ENCODE measurements at regions not wholly inside any gene's neighbourhood (a gene's known extent, or its start where the extent isn't known, plus 50 kb on each side); places are given as distances from the start of the nearest gene placed in this dataset.

GRCh38 chr9:95733741-95734666 lies 141.5 kb upstream of the ERCC6L2 start:
- H3K9me3 ChIP-seq (ENCODE audit: control insufficient read depth, insufficient read depth, low read length) = no peaks in the 10 kb centered on the region

GRCh38 chr9:95732802-95733688 lies 142.4 kb upstream of the ERCC6L2 start:
- Histone ChIP-seq H3K27me3 (ENCODE audit: control insufficient read depth, insufficient read depth, low read length) (no peaks in the 10 kb centered on the region), H3K36me3 (ENCODE audit: control insufficient read depth, insufficient read depth, low read length) (no peaks in the 10 kb centered on the region), H3K4me1 (ENCODE audit: control insufficient read depth, insufficient read depth, low read length) (no peaks in the 10 kb centered on the region), H3K4me3 (ENCODE audit: low read length) (no peak overlapping the region), H3K9me3 (ENCODE audit: control insufficient read depth, insufficient read depth, low read length) (no peaks in the 10 kb centered on the region), H3K27ac (ENCODE audit: low read length) (no peak overlapping the region)
- no peak for DNase-seq (ENCODE audit: low read depth, low spot score)
- WGBS (ENCODE audit: insufficient coverage, insufficient read length) = no CpG with 5 or more reads among the region's 6 CpGs

More at GRCh38 chr9:95733741-95734666, 141.5 kb upstream of the ERCC6L2 start:
- no peaks in the 10 kb centered on the region for H3K36me3 ChIP-seq (ENCODE audit: control insufficient read depth, insufficient read depth, low read length)
- no peak for DNase-seq (ENCODE audit: low read depth, low spot score)
- H3K27ac ChIP-seq (ENCODE audit: low read length) = no peak overlapping the region
- H3K27me3 ChIP-seq (ENCODE audit: control insufficient read depth, insufficient read depth, low read length) = no peaks in the 10 kb centered on the region
- H3K4me3 ChIP-seq (ENCODE audit: low read length) = no peak overlapping the region
- no CpG with 5 or more reads among the region's 12 CpGs for WGBS (ENCODE audit: insufficient coverage, insufficient read length)
- no peaks in the 10 kb centered on the region for H3K4me1 ChIP-seq (ENCODE audit: control insufficient read depth, insufficient read depth, low read length)

- WGBS (ENCODE audit: insufficient coverage, insufficient read length) = no CpG with 5 or more reads among the region's 3 CpGs
- no peaks in the 10 kb centered on the region for H3K27me3 ChIP-seq (ENCODE audit: control insufficient read depth, insufficient read depth, low read length)
- DNase-seq (ENCODE audit: low read depth, low spot score) = no peak
- H3K4me1 ChIP-seq (ENCODE audit: control insufficient read depth, insufficient read depth, low read length) = no peaks in the 10 kb centered on the region
- no peaks in the 10 kb centered on the region for H3K9me3 ChIP-seq (ENCODE audit: control insufficient read depth, insufficient read depth, low read length)
- no peak overlapping the region for H3K27ac ChIP-seq (ENCODE audit: low read length)
- no peak overlapping the region for H3K4me3 ChIP-seq (ENCODE audit: low read length)
- no peaks in the 10 kb centered on the region for H3K36me3 ChIP-seq (ENCODE audit: control insufficient read depth, insufficient read depth, low read length)
Measured at GRCh38 chr9:95731876-95732275, 143.6 kb upstream of the ERCC6L2 start.

GRCh38 chr9:95729669-95730368 lies 145.7 kb upstream of the ERCC6L2 start:
- no peaks in the 10 kb centered on the region for H3K27me3 ChIP-seq (ENCODE audit: control insufficient read depth, insufficient read depth, low read length)
- no peaks in the 10 kb centered on the region for H3K4me1 ChIP-seq (ENCODE audit: control insufficient read depth, insufficient read depth, low read length)
- no peak for DNase-seq (ENCODE audit: low read depth, low spot score)
- H3K36me3 ChIP-seq (ENCODE audit: control insufficient read depth, insufficient read depth, low read length) = no peaks in the 10 kb centered on the region
- WGBS (ENCODE audit: insufficient coverage, insufficient read length) = no CpG with 5 or more reads among the region's 5 CpGs
- H3K27ac ChIP-seq (ENCODE audit: low read length) = no peak overlapping the region
- H3K9me3 ChIP-seq (ENCODE audit: control insufficient read depth, insufficient read depth, low read length) = no peaks in the 10 kb centered on the region
- H3K4me3 ChIP-seq (ENCODE audit: low read length) = no peak overlapping the region

- Histone ChIP-seq H3K27ac (ENCODE audit: low read length) (no peak overlapping the region), H3K4me3 (ENCODE audit: low read length) (no peak overlapping the region), H3K27me3 (ENCODE audit: control insufficient read depth, insufficient read depth, low read length) (no peaks in the 10 kb centered on the region), H3K36me3 (ENCODE audit: control insufficient read depth, insufficient read depth, low read length) (no peaks in the 10 kb centered on the region), H3K9me3 (ENCODE audit: control insufficient read depth, insufficient read depth, low read length) (no peaks in the 10 kb centered on the region), H3K4me1 (ENCODE audit: control insufficient read depth, insufficient read depth, low read length) (no peaks in the 10 kb centered on the region)
- no CpG with 5 or more reads among the region's 34 CpGs for WGBS (ENCODE audit: insufficient coverage, insufficient read length)
- no peak for DNase-seq (ENCODE audit: low read depth, low spot score)
Measured at GRCh38 chr9:95729046-95729445, 146.4 kb upstream of the ERCC6L2 start.

DNA sequence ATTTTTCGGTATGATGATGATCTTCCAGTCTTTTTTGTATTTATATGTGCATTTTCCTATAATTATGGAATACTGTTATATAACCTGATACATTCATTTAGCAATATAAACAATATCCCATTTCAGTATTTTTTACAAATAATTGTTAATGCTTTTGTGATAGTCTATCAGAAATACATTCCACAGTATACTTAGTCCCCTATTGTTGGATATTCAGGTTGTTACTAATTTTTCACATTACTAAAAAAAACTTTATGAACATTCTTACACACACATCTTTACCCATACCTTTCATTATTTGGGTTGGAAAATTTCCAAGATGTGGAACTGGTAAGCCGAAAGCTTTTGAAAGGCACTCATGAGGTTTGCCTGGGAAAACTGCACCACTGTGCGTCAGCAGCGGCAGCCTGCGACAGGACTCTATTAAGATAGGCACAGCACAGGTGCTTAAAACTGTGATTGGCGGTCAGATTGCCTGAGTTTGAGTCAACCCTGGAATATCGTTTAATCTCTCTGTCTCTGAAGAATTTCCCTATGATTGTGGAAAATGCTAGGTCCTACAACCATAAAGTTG lies 147.5 kb upstream of the ERCC6L2 start:
- Histone ChIP-seq H3K36me3 (ENCODE audit: control insufficient read depth, insufficient read depth, low read length) (no peaks in the 10 kb centered on the region), H3K4me3 (ENCODE audit: low read length) (no peak overlapping the region), H3K4me1 (ENCODE audit: control insufficient read depth, insufficient read depth, low read length) (no peaks in the 10 kb centered on the region), H3K27ac (ENCODE audit: low read length) (no peak overlapping the region), H3K9me3 (ENCODE audit: control insufficient read depth, insufficient read depth, low read length) (no peaks in the 10 kb centered on the region), H3K27me3 (ENCODE audit: control insufficient read depth, insufficient read depth, low read length) (no peaks in the 10 kb centered on the region)
- WGBS (ENCODE audit: insufficient coverage, insufficient read length) = no CpG with 5 or more reads among the region's 7 CpGs
- DNase-seq (ENCODE audit: low read depth, low spot score) = no peak

DNA sequence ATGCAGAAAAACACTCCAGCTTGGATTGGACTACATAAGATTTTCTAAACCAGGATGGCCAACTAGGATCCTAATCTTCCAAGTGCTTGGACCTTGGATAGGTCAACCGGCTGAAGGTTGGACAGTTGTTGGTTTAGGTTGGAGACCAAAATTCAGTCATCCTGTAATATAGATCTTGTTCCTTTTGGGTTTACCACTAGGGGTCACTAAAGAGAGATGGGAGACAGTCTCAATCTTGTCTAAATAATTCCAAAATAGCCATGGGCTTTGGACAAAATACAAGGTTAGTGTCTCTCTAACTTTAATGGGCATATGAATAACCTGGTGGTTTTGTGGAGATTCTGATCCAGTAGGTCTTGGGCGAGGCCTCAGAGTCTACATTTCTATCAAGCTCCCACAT lies 148.7 kb upstream of the ERCC6L2 start:
- no peaks in the 10 kb centered on the region for H3K4me1 ChIP-seq (ENCODE audit: control insufficient read depth, insufficient read depth, low read length)
- H3K9me3 ChIP-seq (ENCODE audit: control insufficient read depth, insufficient read depth, low read length) = no peaks in the 10 kb centered on the region
- no peaks in the 10 kb centered on the region for H3K36me3 ChIP-seq (ENCODE audit: control insufficient read depth, insufficient read depth, low read length)
- no peak for DNase-seq (ENCODE audit: low read depth, low spot score)
- no peak overlapping the region for H3K4me3 ChIP-seq (ENCODE audit: low read length)
- WGBS (ENCODE audit: insufficient coverage, insufficient read length) = no CpG with 5 or more reads among the region's 2 CpGs
- no peaks in the 10 kb centered on the region for H3K27me3 ChIP-seq (ENCODE audit: control insufficient read depth, insufficient read depth, low read length)
- H3K27ac ChIP-seq (ENCODE audit: low read length) = no peak overlapping the region

DNA sequence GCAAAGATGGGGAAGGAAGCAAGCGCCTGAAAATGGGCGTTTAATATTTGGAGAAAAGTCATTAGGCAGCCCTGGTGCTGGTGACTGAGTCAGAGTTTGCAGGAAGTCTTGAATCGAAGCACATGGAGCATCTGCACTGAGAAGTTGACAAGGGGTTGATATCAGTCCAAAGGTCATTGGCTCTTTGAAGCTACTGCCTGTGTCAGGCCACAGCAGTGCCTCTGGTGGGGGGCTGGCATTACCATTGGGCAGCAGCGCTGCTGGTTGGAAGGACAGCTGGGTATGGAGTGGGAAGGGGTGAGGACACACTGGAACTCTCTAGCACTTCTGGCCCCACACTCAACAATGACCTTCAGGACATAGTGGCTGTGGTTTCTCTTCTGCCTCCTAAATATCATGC lies 150.4 kb upstream of the ERCC6L2 start:
- Histone ChIP-seq H3K27me3 (ENCODE audit: control insufficient read depth, insufficient read depth, low read length) (no peaks in the 10 kb centered on the region), H3K36me3 (ENCODE audit: control insufficient read depth, insufficient read depth, low read length) (no peaks in the 10 kb centered on the region), H3K4me1 (ENCODE audit: control insufficient read depth, insufficient read depth, low read length) (no peaks in the 10 kb centered on the region), H3K27ac (ENCODE audit: low read length) (no peak overlapping the region), H3K9me3 (ENCODE audit: control insufficient read depth, insufficient read depth, low read length) (no peaks in the 10 kb centered on the region), H3K4me3 (ENCODE audit: low read length) (no peak overlapping the region)
- DNase-seq (ENCODE audit: low read depth, low spot score) = no peak
- WGBS (ENCODE audit: insufficient coverage, insufficient read length) = no CpG with 5 or more reads among the region's 4 CpGs

GRCh38 chr9:95724253-95724991 lies 151.1 kb upstream of the ERCC6L2 start:
- Histone ChIP-seq H3K4me3 (ENCODE audit: low read length) (no peak overlapping the region), H3K27ac (ENCODE audit: low read length) (no peak overlapping the region), H3K36me3 (ENCODE audit: control insufficient read depth, insufficient read depth, low read length) (no peaks in the 10 kb centered on the region), H3K27me3 (ENCODE audit: control insufficient read depth, insufficient read depth, low read length) (no peaks in the 10 kb centered on the region), H3K4me1 (ENCODE audit: control insufficient read depth, insufficient read depth, low read length) (no peaks in the 10 kb centered on the region), H3K9me3 (ENCODE audit: control insufficient read depth, insufficient read depth, low read length) (no peaks in the 10 kb centered on the region)
- DNase-seq (ENCODE audit: low read depth, low spot score) = no peak
- WGBS (ENCODE audit: insufficient coverage, insufficient read length) = no CpG with 5 or more reads among the region's 7 CpGs

Measured in iPS DF 6.9 (cell line).